KMS-11 (cell line): ENCODE measurements at regions not wholly inside any gene's neighbourhood (a gene's known extent, or its start where the extent isn't known, plus 50 kb on each side); places are given as distances from the start of the nearest gene placed in this dataset.
"Not testable (repeated sequence)": the region's sequence is repeated elsewhere in the genome, so short reads cannot be mapped to it uniquely, and the experiment has no call there.

ENCODE experiments used
- H2AFZ ChIP-seq: fragments of 200-600 bp; sonication (generic); 2 replicates; pipeline ENCODE4 v1.6.1; 2016; ENCODE audit warnings: antibody characterized with exemption, mixed run types, low read depth
- H3K27ac ChIP-seq: fragments of 200-600 bp; sonication (generic); 2 replicates; pipeline ENCODE4 v1.6.1; 2016; ENCODE audit warnings: mild to moderate bottlenecking, mixed run types
- H3K27me3 ChIP-seq: fragments of 200-600 bp; sonication (generic); 2 replicates; pipeline ENCODE4 v1.6.1; 2017; ENCODE audit warnings: mild to moderate bottlenecking, low read depth, mixed run types, moderate library complexity; ENCODE audit not compliant: insufficient read depth
- H3K36me3 ChIP-seq: fragments of 200-600 bp; sonication (generic); 2 replicates; pipeline ENCODE4 v1.6.1; 2017; ENCODE audit warnings: mild to moderate bottlenecking, mixed run types; ENCODE audit not compliant: insufficient read depth
- H3K4me1 ChIP-seq: fragments of 200-600 bp; sonication (generic); 2 replicates; pipeline ENCODE4 v1.6.1; 2016; ENCODE audit warnings: mild to moderate bottlenecking, low read depth, mixed run types; ENCODE audit not compliant: poor library complexity, severe bottlenecking
- H3K4me2 ChIP-seq: fragments of 200-600 bp; sonication (generic); 2 replicates; pipeline ENCODE4 v1.7.0; 2016; ENCODE audit warnings: mild to moderate bottlenecking, mixed run types
- H3K4me3 ChIP-seq: fragments of 200-600 bp; sonication (generic); IDR thresholded peaks from 2 replicates; pipeline ENCODE4 v1.6.1; 2017; ENCODE audit warnings: low read depth, low read length, mixed read lengths; ENCODE audit not compliant: insufficient read depth
- H3K79me2 ChIP-seq: fragments of 200-600 bp; sonication (generic); 2 replicates; pipeline ENCODE4 v1.6.1; 2016; ENCODE audit warnings: low read depth, mixed run types; ENCODE audit not compliant: insufficient read depth
- H3K9ac ChIP-seq: fragments of 200-600 bp; sonication (generic); 2 replicates; pipeline ENCODE4 v1.6.1; 2016; ENCODE audit warnings: mild to moderate bottlenecking, mixed run types
- H4K20me1 ChIP-seq: fragments of 200-600 bp; sonication (generic); 2 replicates; pipeline ENCODE4 v1.6.1; 2016; ENCODE audit warnings: mild to moderate bottlenecking, mixed run types; ENCODE audit not compliant: insufficient read depth
- TF ChIP-seq, protein P1 (sequence below): fragments of 200-600 bp; sonication (generic); conservative IDR thresholded peaks from 2 replicates; pipeline ENCODE4 v1.6.1; 2017; ENCODE audit warnings: low read depth, mild to moderate bottlenecking, antibody characterized with exemption, low read length, moderate library complexity, mixed read lengths

- H4K20me1 ChIP-seq = no peaks in the 10 kb centered on the region
- TF ChIP-seq, protein P1, sequence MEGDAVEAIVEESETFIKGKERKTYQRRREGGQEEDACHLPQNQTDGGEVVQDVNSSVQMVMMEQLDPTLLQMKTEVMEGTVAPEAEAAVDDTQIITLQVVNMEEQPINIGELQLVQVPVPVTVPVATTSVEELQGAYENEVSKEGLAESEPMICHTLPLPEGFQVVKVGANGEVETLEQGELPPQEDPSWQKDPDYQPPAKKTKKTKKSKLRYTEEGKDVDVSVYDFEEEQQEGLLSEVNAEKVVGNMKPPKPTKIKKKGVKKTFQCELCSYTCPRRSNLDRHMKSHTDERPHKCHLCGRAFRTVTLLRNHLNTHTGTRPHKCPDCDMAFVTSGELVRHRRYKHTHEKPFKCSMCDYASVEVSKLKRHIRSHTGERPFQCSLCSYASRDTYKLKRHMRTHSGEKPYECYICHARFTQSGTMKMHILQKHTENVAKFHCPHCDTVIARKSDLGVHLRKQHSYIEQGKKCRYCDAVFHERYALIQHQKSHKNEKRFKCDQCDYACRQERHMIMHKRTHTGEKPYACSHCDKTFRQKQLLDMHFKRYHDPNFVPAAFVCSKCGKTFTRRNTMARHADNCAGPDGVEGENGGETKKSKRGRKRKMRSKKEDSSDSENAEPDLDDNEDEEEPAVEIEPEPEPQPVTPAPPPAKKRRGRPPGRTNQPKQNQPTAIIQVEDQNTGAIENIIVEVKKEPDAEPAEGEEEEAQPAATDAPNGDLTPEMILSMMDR = no peak
- no peak overlapping the region for H3K4me2 ChIP-seq
- no peaks in the 10 kb centered on the region for H3K79me2 ChIP-seq
- no peaks in the 10 kb centered on the region; the same call in 1 of the 2 replicates for H3K36me3 ChIP-seq
- no peak overlapping the region for H2AFZ ChIP-seq
- no peaks in the 10 kb centered on the region for H3K27me3 ChIP-seq
- no peak overlapping the region for H3K9ac ChIP-seq
- H3K27ac ChIP-seq = no peak overlapping the region
- no peak overlapping the region for H3K4me3 ChIP-seq
- H3K4me1 ChIP-seq = no peaks in the 10 kb centered on the region
These were observed 103.0 kb upstream of the CARD11 start for GRCh38 chr7:3146571-3147226.

GRCh38 chr7:3148471-3148870 is 104.8 kb upstream of the CARD11 start:
- H3K4me1 ChIP-seq, H3K79me2 ChIP-seq, H2AFZ ChIP-seq, H3K4me2 ChIP-seq, H3K4me3 ChIP-seq, H4K20me1 ChIP-seq, H3K36me3 ChIP-seq, H3K27ac ChIP-seq, H3K27me3 ChIP-seq, H3K9ac ChIP-seq: not testable (repeated sequence)

DNA sequence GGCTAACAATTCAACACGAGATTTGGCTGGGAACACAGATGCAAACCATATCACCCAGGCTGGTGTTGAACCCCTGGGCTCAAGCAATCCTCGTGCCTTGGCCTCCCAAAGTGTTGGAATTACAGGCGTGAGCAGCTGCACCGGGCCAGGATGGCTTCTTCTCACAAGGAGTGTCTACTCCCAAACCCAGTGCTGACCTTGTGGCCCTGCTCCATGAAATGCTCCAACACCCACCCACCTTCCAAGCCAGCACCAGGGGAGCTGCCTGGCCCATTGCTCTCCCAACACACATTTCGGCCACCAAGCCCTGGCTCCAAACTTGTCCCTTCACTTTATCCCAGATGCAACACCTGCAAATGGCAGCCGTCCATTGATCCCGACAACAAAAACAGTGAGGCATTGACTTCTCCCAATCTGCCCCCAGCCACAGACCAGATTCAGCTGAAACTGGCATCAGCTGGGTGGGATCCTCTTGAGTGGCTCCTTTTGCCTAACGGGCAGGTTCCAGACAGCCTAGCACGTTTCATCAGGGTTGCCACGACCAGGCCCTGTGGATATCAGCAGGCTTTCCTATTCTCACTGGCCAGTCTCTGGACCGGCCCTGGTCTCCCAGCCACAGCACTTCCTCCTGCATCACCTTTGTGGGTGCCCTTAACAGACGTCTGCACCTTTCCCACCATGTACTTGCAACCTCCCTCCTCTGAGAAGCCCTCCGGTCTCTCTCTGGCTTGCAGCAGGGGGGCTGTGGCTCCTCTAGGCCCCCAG is 105.7 kb upstream of the CARD11 start:
- no peaks in the 10 kb centered on the region for H3K27me3 ChIP-seq
- no peak overlapping the region for H3K9ac ChIP-seq
- no peaks in the 10 kb centered on the region for H3K4me1 ChIP-seq
- H2AFZ ChIP-seq = no peak overlapping the region
- no peak overlapping the region for H3K4me2 ChIP-seq
- TF ChIP-seq, protein P1 = no peak
- H3K27ac ChIP-seq = no peak overlapping the region
- no peak overlapping the region for H3K4me3 ChIP-seq
- no peaks in the 10 kb centered on the region for H3K79me2 ChIP-seq
- no peaks in the 10 kb centered on the region for H4K20me1 ChIP-seq
- H3K36me3 ChIP-seq = no peaks in the 10 kb centered on the region

DNA sequence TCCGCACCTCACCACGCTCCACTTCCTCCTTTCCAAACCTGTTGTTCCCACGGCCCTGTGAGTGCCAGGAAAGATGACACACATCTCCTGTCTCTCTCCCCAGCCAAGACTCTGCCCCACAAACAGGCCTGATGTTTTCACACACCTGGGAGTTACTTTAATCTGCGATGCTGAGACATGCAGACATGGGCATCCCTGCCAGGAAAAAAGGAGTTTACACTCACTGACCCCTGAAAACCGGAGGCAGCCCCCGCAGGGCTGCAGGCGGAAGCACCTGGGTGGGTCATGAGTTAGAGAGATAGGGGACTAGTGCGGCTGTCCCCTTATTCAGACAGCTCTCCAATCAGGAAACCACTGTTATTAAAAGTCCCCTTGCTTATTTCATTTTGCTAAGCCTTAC is 106.4 kb upstream of the CARD11 start:
- Histone ChIP-seq H3K9ac (no peak overlapping the region), H4K20me1 (no peaks in the 10 kb centered on the region), H2AFZ (no peak overlapping the region), H3K79me2 (no peaks in the 10 kb centered on the region), H3K4me1 (no peaks in the 10 kb centered on the region), H3K27ac (no peak overlapping the region), H3K27me3 (no peaks in the 10 kb centered on the region), H3K4me2 (no peak overlapping the region), H3K36me3 (no peaks in the 10 kb centered on the region), H3K4me3 (no peak overlapping the region)
- TF ChIP-seq, protein P1 = no peak

- no peak overlapping the region for H3K4me2 ChIP-seq
- no peak overlapping the region for H3K4me3 ChIP-seq
- no peaks in the 10 kb centered on the region for H3K36me3 ChIP-seq
- H3K79me2 ChIP-seq = no peaks in the 10 kb centered on the region
- H2AFZ ChIP-seq = no peak overlapping the region
- no peaks in the 10 kb centered on the region for H3K27me3 ChIP-seq
- no peak overlapping the region for H3K9ac ChIP-seq
- no peaks in the 10 kb centered on the region for H4K20me1 ChIP-seq
- TF ChIP-seq, protein P1 = no peak
- no peaks in the 10 kb centered on the region for H3K4me1 ChIP-seq
- no peak overlapping the region for H3K27ac ChIP-seq
These were observed 108.1 kb upstream of the CARD11 start for GRCh38 chr7:3151784-3152183.
